ENCODE measurements at regions not wholly inside any gene's neighbourhood (a gene's known extent, or its start where the extent isn't known, plus 50 kb on each side); places are given as distances from the start of the nearest gene placed in this dataset.

- H3K27me3 Mint-ChIP-seq (ENCODE audit: unreplicated experiment) = no peaks in the 10 kb centered on the region
- H3K27ac Mint-ChIP-seq (ENCODE audit: unreplicated experiment) = no peak overlapping the region
- DNase-seq (ENCODE audit: extremely low spot score, unreplicated experiment) = no peak
- peaks cover 9% of the 10 kb centered on the region for H3K4me1 Mint-ChIP-seq (ENCODE audit: unreplicated experiment)
- no peak overlapping the region for H3K4me3 Mint-ChIP-seq (ENCODE audit: unreplicated experiment)
- TF ChIP-seq, protein P1, sequence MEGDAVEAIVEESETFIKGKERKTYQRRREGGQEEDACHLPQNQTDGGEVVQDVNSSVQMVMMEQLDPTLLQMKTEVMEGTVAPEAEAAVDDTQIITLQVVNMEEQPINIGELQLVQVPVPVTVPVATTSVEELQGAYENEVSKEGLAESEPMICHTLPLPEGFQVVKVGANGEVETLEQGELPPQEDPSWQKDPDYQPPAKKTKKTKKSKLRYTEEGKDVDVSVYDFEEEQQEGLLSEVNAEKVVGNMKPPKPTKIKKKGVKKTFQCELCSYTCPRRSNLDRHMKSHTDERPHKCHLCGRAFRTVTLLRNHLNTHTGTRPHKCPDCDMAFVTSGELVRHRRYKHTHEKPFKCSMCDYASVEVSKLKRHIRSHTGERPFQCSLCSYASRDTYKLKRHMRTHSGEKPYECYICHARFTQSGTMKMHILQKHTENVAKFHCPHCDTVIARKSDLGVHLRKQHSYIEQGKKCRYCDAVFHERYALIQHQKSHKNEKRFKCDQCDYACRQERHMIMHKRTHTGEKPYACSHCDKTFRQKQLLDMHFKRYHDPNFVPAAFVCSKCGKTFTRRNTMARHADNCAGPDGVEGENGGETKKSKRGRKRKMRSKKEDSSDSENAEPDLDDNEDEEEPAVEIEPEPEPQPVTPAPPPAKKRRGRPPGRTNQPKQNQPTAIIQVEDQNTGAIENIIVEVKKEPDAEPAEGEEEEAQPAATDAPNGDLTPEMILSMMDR (IDR thresholded peaks at IDR 0.05) = no peak
- H3K9me3 Mint-ChIP-seq (ENCODE audit: unreplicated experiment) = peaks cover 14% of the 10 kb centered on the region
- no peaks in the 10 kb centered on the region for H3K36me3 Mint-ChIP-seq (ENCODE audit: unreplicated experiment)
These were observed 400.1 kb downstream of the PID1 start for GRCh38 chr2:228871012-228871411.

DNA sequence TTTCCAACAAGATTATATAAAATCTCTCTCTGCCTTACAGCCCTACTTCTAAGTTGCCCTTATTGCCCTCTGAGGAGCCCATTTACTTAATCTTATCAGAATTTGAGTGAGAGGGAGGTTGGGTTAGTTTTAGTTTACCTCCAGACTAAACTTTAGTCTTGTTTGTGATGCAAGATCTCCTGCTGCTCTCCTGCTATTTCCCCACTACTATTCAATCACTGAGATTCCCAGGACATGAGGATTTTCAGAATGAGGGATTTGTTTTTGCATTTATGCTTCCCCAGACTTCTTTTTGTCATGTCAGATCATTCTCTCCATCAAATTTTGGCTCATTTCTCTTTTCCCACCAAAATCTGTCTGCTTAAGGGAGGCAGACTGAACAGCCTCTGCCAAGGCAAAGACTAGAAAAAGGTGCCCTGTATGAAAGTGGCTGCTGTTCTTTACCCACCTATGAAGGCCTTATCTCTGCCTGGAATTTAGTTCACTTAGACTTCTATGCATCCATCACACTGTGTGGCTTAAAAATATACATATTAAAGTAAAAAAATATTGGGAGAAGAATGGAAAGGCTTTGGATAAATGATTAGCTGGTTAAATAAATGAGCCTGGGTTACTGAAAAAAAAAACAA is 401.3 kb downstream of the PID1 start:
- Mint-ChIP-seq H3K36me3 (ENCODE audit: unreplicated experiment) (no peaks in the 10 kb centered on the region), H3K27me3 (ENCODE audit: unreplicated experiment) (no peaks in the 10 kb centered on the region), H3K27ac (ENCODE audit: unreplicated experiment) (no peak overlapping the region), H3K4me1 (ENCODE audit: unreplicated experiment) (peaks cover 5% of the 10 kb centered on the region), H3K9me3 (ENCODE audit: unreplicated experiment) (peaks cover 14% of the 10 kb centered on the region), H3K4me3 (ENCODE audit: unreplicated experiment) (no peak overlapping the region)
- no peak for DNase-seq (ENCODE audit: extremely low spot score, unreplicated experiment)
- TF ChIP-seq, protein P1 (IDR thresholded peaks at IDR 0.05) = no peak

DNA sequence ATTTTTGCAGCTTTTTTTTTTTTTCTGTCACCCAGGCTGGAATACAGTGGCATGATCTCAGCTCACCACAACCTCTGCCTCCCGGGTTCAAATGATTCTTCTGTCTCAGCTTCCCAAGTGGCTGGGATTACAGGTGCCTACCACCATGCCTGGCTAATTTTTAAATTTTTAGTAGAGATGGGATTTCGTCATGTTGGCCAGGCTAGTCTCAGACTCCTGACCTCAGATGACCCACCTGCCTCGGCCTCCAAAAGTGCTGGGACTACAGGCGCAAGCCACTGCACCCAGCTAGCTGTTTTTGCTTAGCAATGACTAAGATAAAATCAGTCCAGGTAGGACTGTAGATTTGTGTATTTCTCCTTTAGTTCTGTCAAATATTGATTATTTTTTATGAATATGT is 403.7 kb downstream of the PID1 start:
- no peak overlapping the region for H3K4me3 Mint-ChIP-seq (ENCODE audit: unreplicated experiment)
- peaks cover 19% of the 10 kb centered on the region for H3K9me3 Mint-ChIP-seq (ENCODE audit: unreplicated experiment)
- H3K4me1 Mint-ChIP-seq (ENCODE audit: unreplicated experiment) = peaks cover 5% of the 10 kb centered on the region
- H3K27ac Mint-ChIP-seq (ENCODE audit: unreplicated experiment) = no peak overlapping the region
- TF ChIP-seq, protein P1 (IDR thresholded peaks at IDR 0.05) = no peak
- DNase-seq (ENCODE audit: extremely low spot score, unreplicated experiment) = no peak
- H3K27me3 Mint-ChIP-seq (ENCODE audit: unreplicated experiment) = no peaks in the 10 kb centered on the region
- H3K36me3 Mint-ChIP-seq (ENCODE audit: unreplicated experiment) = no peaks in the 10 kb centered on the region

GRCh38 chr2:228866781-228867180 is 404.3 kb downstream of the PID1 start:
- Mint-ChIP-seq H3K27me3 (ENCODE audit: unreplicated experiment) (no peaks in the 10 kb centered on the region), H3K36me3 (ENCODE audit: unreplicated experiment) (no peaks in the 10 kb centered on the region), H3K4me3 (ENCODE audit: unreplicated experiment) (no peak overlapping the region), H3K9me3 (ENCODE audit: unreplicated experiment) (peaks cover 20% of the 10 kb centered on the region), H3K4me1 (ENCODE audit: unreplicated experiment) (peaks cover 5% of the 10 kb centered on the region), H3K27ac (ENCODE audit: unreplicated experiment) (peak overlapping the region; percentile 42)
- DNase-seq (ENCODE audit: extremely low spot score, unreplicated experiment) = no peak
- TF ChIP-seq, protein P1 (IDR thresholded peaks at IDR 0.05) = no peak

DNA sequence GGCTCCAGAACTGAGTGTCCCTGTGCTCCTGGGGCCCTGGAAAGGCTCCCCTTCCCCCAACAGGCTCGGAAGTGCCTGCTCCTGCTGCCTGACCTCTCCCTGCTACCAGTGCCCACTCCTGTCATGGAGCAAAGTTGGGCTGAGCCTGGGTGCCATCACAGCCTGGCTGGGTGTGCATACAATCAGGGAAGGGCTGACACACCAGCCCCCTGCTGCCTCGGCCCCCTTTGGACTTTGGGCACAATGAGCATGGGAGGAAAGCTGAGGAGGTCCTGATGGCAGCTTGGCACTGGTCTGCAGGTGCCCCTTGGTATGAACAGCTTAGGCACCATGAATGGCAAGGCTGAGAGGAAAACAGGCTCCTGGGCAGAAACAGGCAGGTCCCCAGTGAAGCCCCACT is 405.0 kb downstream of the PID1 start:
- peaks cover 24% of the 10 kb centered on the region for H3K9me3 Mint-ChIP-seq (ENCODE audit: unreplicated experiment)
- no peaks in the 10 kb centered on the region for H3K27me3 Mint-ChIP-seq (ENCODE audit: unreplicated experiment)
- no peak for DNase-seq (ENCODE audit: extremely low spot score, unreplicated experiment)
- peaks cover 5% of the 10 kb centered on the region for H3K4me1 Mint-ChIP-seq (ENCODE audit: unreplicated experiment)
- H3K27ac Mint-ChIP-seq (ENCODE audit: unreplicated experiment) = no peak overlapping the region
- TF ChIP-seq, protein P1 (IDR thresholded peaks at IDR 0.05) = no peak
- no peaks in the 10 kb centered on the region for H3K36me3 Mint-ChIP-seq (ENCODE audit: unreplicated experiment)
- no peak overlapping the region for H3K4me3 Mint-ChIP-seq (ENCODE audit: unreplicated experiment)

Data from osteocyte (in vitro differentiated cells).